WI38 (cell line): ENCODE measurements at regions not wholly inside any gene's neighbourhood (a gene's known extent, or its start where the extent isn't known, plus 50 kb on each side); places are given as distances from the start of the nearest gene placed in this dataset.

Source experiments
- H3K4me3 ChIP-seq: 2 replicates; pipeline ENCODE4 v1.5.1; 2011; ENCODE audit warnings: low read depth, mild to moderate bottlenecking, control low read depth, low read length
- TF ChIP-seq, protein P1 (sequence below): IDR thresholded peaks from 2 replicates; pipeline ENCODE4 v1.5.1; 2012; ENCODE audit warnings: low read depth, mild to moderate bottlenecking, control low read depth, low read length

DNA sequence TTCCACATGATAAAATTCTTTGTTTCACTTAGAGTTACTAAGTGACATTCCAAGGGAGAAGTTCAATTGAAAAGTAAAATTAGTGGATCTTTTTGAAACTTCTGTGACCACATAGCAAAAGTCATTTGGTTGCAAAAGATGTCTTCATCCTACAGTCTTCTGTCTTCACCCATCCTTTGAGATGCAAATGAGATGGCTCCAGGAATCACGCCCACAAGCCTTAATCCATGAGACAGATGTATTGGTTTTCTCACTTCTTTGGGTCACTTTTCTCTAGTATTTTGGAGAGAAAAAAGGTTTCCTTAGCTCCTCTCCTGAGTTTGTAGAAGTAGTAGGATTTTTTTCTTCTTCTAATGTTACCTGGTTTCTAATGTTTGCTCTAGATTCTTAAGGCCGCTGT, 259.5 kb upstream of the SLC10A2 start:
- TF ChIP-seq, protein P1, sequence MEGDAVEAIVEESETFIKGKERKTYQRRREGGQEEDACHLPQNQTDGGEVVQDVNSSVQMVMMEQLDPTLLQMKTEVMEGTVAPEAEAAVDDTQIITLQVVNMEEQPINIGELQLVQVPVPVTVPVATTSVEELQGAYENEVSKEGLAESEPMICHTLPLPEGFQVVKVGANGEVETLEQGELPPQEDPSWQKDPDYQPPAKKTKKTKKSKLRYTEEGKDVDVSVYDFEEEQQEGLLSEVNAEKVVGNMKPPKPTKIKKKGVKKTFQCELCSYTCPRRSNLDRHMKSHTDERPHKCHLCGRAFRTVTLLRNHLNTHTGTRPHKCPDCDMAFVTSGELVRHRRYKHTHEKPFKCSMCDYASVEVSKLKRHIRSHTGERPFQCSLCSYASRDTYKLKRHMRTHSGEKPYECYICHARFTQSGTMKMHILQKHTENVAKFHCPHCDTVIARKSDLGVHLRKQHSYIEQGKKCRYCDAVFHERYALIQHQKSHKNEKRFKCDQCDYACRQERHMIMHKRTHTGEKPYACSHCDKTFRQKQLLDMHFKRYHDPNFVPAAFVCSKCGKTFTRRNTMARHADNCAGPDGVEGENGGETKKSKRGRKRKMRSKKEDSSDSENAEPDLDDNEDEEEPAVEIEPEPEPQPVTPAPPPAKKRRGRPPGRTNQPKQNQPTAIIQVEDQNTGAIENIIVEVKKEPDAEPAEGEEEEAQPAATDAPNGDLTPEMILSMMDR: no peak
- H3K4me3 ChIP-seq: no peak overlapping the region

DNA sequence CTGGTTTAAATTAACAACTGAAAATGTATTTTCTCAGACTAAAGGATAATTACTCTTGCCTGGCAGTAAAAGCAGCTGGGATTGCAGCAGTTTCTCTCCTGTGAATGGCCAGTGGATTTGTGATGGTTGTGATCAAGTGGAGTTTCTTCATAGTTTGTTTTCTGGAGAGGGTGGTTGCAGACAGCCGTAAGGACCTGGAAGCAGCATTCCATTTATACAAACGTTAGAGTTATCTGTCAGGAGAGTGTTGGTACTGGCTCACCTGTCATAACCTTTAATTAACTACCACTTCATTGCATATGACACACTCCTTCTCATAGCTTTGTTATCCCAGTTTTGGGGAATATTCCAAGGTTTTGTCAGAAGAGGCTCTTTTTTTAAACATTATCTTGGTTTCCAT, 258.4 kb upstream of the SLC10A2 start:
- no peak overlapping the region for H3K4me3 ChIP-seq
- TF ChIP-seq, protein P1: no peak

DNA sequence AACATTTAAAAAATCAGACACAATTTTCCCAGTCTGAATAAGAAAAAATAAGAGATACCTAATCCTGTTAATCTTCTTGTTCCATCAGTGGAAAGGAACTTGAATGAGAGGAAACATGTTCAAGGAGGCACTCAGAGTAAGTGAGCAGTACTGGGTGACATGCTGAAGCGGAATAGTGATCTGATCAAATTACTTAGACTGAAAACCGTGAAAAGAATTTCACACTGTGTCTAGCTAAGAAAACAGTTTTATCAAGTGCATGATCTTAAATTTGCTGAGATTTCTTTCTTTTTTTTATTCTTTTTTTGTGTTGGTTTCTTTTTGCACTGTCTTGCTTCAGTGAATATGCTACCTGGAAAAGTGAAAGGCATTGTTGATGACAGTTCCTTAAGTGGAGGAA, 249.5 kb upstream of the SLC10A2 start:
- H3K4me3 ChIP-seq: no peak overlapping the region
- TF ChIP-seq, protein P1: no peak

- no peak overlapping the region for H3K4me3 ChIP-seq
- TF ChIP-seq, protein P1: no peak
Observed at GRCh38 chr13:103312467-103312866, 246.2 kb upstream of the SLC10A2 start.

- TF ChIP-seq, protein P1: no peak
- H3K4me3 ChIP-seq: no peak overlapping the region
Observed at GRCh38 chr13:103308667-103309066, 242.4 kb upstream of the SLC10A2 start.

DNA sequence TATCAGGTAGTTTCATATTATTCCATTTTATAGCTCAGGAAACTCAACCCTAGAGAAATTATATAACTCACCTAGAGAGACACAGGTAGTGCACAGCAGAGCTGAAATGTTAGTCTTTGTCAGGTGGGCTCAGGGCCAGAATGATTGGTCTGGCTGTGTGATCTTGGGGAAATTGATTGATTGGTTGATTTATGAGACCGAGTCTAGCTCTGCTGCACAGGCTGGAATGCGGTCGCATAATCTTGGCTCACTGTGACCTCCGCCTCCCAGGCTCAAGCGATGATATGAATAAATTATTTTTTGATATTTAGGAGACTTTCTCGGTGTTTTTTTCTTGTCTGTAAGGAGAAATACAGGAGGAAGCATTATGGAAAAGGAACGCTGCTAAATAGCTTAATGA, 239.9 kb upstream of the SLC10A2 start:
- no peak overlapping the region for H3K4me3 ChIP-seq
- TF ChIP-seq, protein P1: no peak

DNA sequence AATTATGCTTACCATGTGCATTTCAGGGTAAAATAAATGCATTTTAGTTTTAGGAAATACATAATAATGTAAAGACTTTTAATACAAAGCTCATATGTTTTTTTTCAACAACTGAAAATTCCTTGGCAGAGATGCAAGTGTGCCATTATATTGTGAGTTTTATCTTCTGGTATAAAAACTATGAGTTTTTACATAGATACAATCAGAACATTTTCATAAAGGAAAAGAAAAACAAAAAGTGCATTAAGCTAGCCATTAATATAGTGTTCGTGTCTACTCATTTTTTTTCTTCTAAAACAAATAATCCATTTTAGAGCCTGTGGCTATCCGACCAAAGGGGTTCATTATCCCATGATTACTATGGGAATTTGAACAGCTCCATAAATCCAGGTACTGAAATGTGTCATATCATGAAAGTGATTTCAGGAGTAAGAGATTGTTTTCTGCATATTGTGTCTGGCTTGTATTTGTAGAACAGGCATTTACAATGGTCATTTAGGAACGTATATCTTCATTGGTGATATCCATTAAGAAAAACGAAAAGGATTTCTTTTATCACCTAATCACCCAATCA, 236.9 kb upstream of the SLC10A2 start:
- TF ChIP-seq, protein P1: no peak
- no peak overlapping the region for H3K4me3 ChIP-seq
